GM18505 (cell line): ENCODE measurements at regions not wholly inside any gene's neighbourhood (a gene's known extent, or its start where the extent isn't known, plus 50 kb on each side); places are given as distances from the start of the nearest gene placed in this dataset.
"Not testable (repeated sequence)": the region's sequence is repeated elsewhere in the genome, so short reads cannot be mapped to it uniquely, and the experiment has no call there.

Experiments
- ATAC-seq: cut with Tn5 transposase; IDR thresholded peaks from one replicate; pipeline ENCODE4 v1.9.1; 2021; ENCODE audit not compliant: unreplicated experiment
- POLR2A ChIP-seq: IDR thresholded peaks from 4 replicates; pipeline ENCODE4 v1.6.1; 2011; ENCODE audit warnings: borderline replicate concordance; ENCODE audit not compliant: insufficient read depth, insufficient read length; ENCODE audit errors: extremely low read depth

DNA sequence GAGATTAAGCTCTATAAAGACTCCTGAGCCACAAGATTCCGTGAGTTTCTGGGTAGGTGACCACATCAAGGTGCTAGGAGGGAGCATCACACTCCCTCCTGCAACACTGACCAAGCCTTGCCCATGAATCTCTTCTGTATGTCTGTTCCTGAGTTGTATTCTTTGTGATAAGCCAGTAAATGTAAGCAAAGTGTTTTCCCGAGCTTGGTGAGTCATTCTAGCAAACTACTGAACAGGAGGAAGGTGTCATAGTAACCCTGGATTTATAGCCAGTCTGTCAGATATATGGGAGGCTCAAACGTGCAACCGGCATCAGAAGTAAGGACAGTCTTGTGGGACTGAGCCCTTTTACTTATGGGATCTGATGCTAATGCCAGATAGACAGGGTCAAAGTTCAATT is 346.1 kb upstream of the KYNU start:
- ATAC-seq = no peak
- no peak for TF ChIP-seq POLR2A

DNA sequence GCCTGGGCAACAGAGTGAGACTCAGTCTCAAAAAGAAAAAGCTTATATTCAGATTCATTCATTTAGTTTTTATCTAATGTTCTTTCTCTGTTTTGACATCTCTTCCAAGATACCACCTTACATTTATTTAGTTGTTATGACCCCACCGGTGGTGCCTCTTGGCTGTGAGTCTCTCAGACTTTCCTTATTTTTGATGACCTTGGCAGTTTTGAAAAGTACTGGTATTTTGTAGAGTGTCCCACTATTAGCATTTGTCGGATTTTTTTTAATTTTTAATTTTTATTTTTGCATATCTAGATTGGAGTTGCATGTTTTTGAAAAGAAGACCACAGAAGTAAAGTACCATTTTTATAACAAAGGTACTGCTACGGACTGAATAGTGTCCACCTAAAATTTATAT is 351.7 kb upstream of the KYNU start:
- no peak for ATAC-seq
- no peak for TF ChIP-seq POLR2A

- no peak for ATAC-seq
- TF ChIP-seq POLR2A = no peak
Measured at GRCh38 chr2:142521492-142521891, 356.0 kb upstream of the KYNU start.

- no peak for TF ChIP-seq POLR2A
- ATAC-seq = no peak
Measured at GRCh38 chr2:142515493-142515892, 362.0 kb upstream of the KYNU start.

- TF ChIP-seq POLR2A = no peak
Measured at GRCh38 chr2:142509401-142509800, 368.1 kb upstream of the KYNU start.

DNA sequence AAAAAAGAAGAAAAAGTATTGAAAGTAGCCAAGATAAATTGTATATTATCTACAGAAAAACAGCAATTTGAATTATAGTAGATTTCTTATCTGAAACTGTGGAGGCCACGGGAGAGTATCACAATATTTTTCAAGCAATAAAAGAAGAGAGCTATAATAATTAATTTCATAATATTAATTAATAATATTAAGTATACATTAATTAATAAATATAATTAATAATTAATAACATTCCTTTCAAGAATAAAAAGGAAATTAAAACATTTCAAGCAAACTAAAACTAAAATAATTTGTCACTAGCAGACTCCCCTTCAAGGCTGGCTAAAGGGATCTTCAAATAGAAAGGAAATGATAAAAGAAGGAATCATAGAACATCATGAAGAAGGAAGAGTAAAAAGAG is 372.7 kb upstream of the KYNU start:
- TF ChIP-seq POLR2A = no peak
- ATAC-seq = no peak

More at GRCh38 chr2:142509401-142509800, 368.1 kb upstream of the KYNU start:
- no peak for ATAC-seq

GRCh38 chr2:142502402-142502801 is 371.6 kb upstream of the LRP1B start:
- no peak for ATAC-seq
- no peak for TF ChIP-seq POLR2A

- TF ChIP-seq POLR2A = no peak
- no peak for ATAC-seq
Measured at GRCh38 chr2:142495141-142495540, 364.3 kb upstream of the LRP1B start.

DNA sequence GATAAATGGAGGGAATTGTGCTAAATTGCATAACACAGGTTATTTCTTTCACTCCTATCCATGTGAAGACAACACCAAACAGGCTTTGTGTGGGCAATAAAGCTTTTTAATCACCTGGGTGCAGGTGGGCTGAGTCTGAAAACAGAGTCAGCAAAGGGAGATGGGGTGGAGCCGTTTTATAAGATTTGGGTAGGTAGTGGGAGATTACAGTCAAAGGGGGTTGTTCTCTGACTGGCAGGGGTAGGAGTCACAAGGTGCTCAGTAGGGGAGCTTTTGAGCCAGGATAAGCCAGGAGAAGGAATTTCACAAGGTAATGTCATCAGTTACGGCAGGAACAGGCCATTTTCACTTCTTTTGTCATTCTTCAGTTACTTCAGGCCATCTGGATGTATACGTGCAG is 358.8 kb upstream of the LRP1B start:
- not testable (repeated sequence) for ATAC-seq

DNA sequence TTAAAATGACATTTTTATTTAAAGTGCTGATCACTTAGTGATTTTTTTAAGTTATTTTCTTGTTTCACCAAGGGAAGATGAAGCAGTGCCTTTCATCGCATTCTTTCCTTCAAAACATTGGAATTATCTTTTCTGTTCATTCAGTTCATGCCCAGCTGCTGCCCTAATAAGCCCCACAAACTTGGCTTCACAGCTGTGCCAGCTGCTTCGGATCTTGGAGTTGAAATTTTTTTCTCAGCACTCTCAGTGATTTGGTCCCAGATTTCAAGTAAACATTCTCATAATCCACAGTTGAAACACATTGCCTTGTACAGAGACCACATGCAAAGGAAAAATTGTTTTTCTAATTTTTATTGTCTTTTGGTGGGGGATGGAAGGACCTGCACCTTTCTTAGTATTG is 353.3 kb upstream of the LRP1B start:
- ATAC-seq = no peak
- no peak for TF ChIP-seq POLR2A

DNA sequence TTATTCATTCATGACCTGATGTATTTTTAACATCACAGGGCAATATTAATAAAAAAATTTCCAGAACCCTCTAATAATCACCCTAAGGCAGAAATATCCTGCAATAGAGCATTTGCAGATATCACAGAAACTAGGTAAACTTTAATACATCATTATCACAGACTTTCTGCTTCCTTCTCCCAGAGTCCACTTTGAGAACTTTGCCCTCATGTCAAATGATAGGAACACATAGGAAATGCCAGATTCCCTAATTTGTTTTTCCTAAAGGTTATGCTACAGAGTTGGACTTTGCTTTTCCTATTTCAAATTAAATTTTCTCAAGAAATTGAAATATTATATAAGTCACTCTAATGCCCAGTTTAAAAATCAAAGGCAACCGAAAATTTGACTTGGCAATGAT is 352.8 kb upstream of the LRP1B start:
- TF ChIP-seq POLR2A = no peak
- ATAC-seq = no peak

DNA sequence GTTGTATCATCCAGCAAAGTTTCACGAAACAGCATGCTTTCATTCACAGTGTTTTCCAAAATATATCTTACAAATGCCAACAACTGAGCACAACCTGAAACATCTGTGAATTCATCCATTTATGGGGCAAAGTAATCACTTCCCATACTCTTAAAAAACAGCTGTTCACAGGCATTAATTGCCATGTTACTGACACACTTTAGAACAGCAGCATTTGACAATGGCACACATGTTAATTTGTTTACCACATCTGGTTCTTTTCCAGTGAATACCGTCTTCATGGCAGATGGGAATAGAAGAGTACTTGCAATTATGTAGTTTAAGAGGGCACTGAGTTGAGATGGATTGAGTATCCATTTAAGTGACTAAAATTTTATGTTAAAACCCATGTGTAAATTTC is 347.4 kb upstream of the LRP1B start:
- no peak for ATAC-seq
- no peak for TF ChIP-seq POLR2A

GRCh38 chr2:142472382-142472781 is 341.6 kb upstream of the LRP1B start:
- TF ChIP-seq POLR2A = no peak
- no peak for ATAC-seq

DNA sequence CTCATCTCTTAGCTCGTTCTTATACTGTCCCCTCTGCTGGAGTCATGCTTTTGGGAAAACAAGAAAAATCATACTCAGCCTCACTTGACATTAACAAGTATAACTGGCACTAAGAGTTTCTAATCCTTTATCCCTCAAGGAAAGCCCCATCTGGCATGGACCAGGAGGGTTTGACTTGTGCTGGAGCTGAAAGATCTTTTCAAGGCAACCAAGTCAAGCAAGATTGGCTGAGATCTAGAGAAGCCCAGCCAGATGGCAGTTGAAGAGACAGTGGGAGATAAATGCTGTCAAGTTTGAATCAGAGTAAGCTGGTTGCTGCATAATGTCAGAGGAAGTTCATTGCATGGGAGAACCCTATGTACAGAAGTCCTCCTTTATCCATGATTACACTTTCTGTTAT is 336.5 kb upstream of the LRP1B start:
- no peak for ATAC-seq
- no peak for TF ChIP-seq POLR2A

- TF ChIP-seq POLR2A = no peak
Measured at GRCh38 chr2:142463047-142463446, 332.2 kb upstream of the LRP1B start.

More at GRCh38 chr2:142463047-142463446, 332.2 kb upstream of the LRP1B start:
- no peak for ATAC-seq
